ENCODE measurements at regions not wholly inside any gene's neighbourhood (a gene's known extent, or its start where the extent isn't known, plus 50 kb on each side); places are given as distances from the start of the nearest gene placed in this dataset.
A peak's percentile ranks its signal among the peaks of the same experiment; 100 is the strongest.

- Histone ChIP-seq H3K27ac (peak overlapping the region; percentile 52; the same call in 1 of the 2 replicates), H3K36me3 (ENCODE audit: insufficient read depth, low read length) (peaks cover 3% of the 10 kb centered on the region; the same call in 1 of the 2 replicates), H3K4me3 (no peak overlapping the region), H3K9ac (ENCODE audit: insufficient read length) (no peak overlapping the region), H3K9me3 (ENCODE audit: low read depth, low read length) (no peaks in the 10 kb centered on the region)
- TF ChIP-seq EZH2 (IDR thresholded peaks at IDR 0.05): no peak
- no peak for TF ChIP-seq POLR2AphosphoS5 (IDR thresholded peaks at IDR 0.05; ENCODE audit: borderline replicate concordance, low read depth, low read length)
- TF ChIP-seq FOXP2 (optimal IDR thresholded peaks at IDR 0.05; ENCODE audit: control extremely low read depth, extremely low read length, insufficient read depth): no peak
- DNase-seq (ENCODE audit: low read depth, low spot score): no peak
Observed at GRCh38 chr1:103191327-103191726, 83.0 kb upstream of the COL11A1 start.

GRCh38 chr1:103190766-103191165, 82.4 kb upstream of the COL11A1 start:
- H3K4me3 ChIP-seq: no peak overlapping the region
- H3K9me3 ChIP-seq (ENCODE audit: low read depth, low read length): no peaks in the 10 kb centered on the region
- TF ChIP-seq POLR2AphosphoS5 (IDR thresholded peaks at IDR 0.05; ENCODE audit: borderline replicate concordance, low read depth, low read length) (no peak), EZH2 (IDR thresholded peaks at IDR 0.05) (no peak)
- DNase-seq (ENCODE audit: low read depth, low spot score): no peak
- H3K9ac ChIP-seq (ENCODE audit: insufficient read length): no peak overlapping the region
- peaks cover 3% of the 10 kb centered on the region; the same call in 1 of the 2 replicates for H3K36me3 ChIP-seq (ENCODE audit: insufficient read depth, low read length)
- H3K27ac ChIP-seq: peak overlapping the region; percentile 52

GRCh38 chr1:103187673-103188072, 79.4 kb upstream of the COL11A1 start:
- no peak overlapping the region for H3K27ac ChIP-seq
- no peak for DNase-seq (ENCODE audit: low read depth, low spot score)

GRCh38 chr1:103180660-103181059, 72.3 kb upstream of the COL11A1 start:
- TF ChIP-seq EZH2 (IDR thresholded peaks at IDR 0.05): no peak
- no peak for TF ChIP-seq FOXP2 (optimal IDR thresholded peaks at IDR 0.05; ENCODE audit: control extremely low read depth, extremely low read length, insufficient read depth)
- no peak for TF ChIP-seq POLR2AphosphoS5 (IDR thresholded peaks at IDR 0.05; ENCODE audit: borderline replicate concordance, low read depth, low read length)
- Histone ChIP-seq H3K4me3 (peak overlapping the region; percentile 55), H3K9ac (ENCODE audit: insufficient read length) (no peak overlapping the region), H3K9me3 (ENCODE audit: low read depth, low read length) (no peaks in the 10 kb centered on the region), H3K27ac (peak overlapping the region; percentile 74), H3K36me3 (ENCODE audit: insufficient read depth, low read length) (no peaks in the 10 kb centered on the region)
- no peak for DNase-seq (ENCODE audit: low read depth, low spot score)

More at GRCh38 chr1:103187673-103188072, 79.4 kb upstream of the COL11A1 start:
- peaks cover 3% of the 10 kb centered on the region; the same call in 1 of the 2 replicates for H3K36me3 ChIP-seq (ENCODE audit: insufficient read depth, low read length)
- TF ChIP-seq EZH2 (IDR thresholded peaks at IDR 0.05) (no peak), POLR2AphosphoS5 (IDR thresholded peaks at IDR 0.05; ENCODE audit: borderline replicate concordance, low read depth, low read length) (no peak), FOXP2 (optimal IDR thresholded peaks at IDR 0.05; ENCODE audit: control extremely low read depth, extremely low read length, insufficient read depth) (no peak)
- H3K9ac ChIP-seq (ENCODE audit: insufficient read length): no peak overlapping the region
- no peaks in the 10 kb centered on the region for H3K9me3 ChIP-seq (ENCODE audit: low read depth, low read length)
- H3K4me3 ChIP-seq: no peak overlapping the region

GRCh38 chr1:103177108-103177775, 68.9 kb upstream of the COL11A1 start:
- Histone ChIP-seq H3K27ac (peak overlapping the region; percentile 82), H3K9me3 (ENCODE audit: low read depth, low read length) (no peaks in the 10 kb centered on the region), H3K4me3 (peak overlapping the region; percentile 50), H3K36me3 (ENCODE audit: insufficient read depth, low read length) (no peaks in the 10 kb centered on the region), H3K9ac (ENCODE audit: insufficient read length) (no peak overlapping the region)
- TF ChIP-seq POLR2AphosphoS5 (IDR thresholded peaks at IDR 0.05; ENCODE audit: borderline replicate concordance, low read depth, low read length) (no peak), EZH2 (IDR thresholded peaks at IDR 0.05) (no peak), FOXP2 (optimal IDR thresholded peaks at IDR 0.05; ENCODE audit: control extremely low read depth, extremely low read length, insufficient read depth) (no peak)
- no peak for DNase-seq (ENCODE audit: low read depth, low spot score)

GRCh38 chr1:103171041-103171590, 62.8 kb upstream of the COL11A1 start:
- no peak for DNase-seq (ENCODE audit: low read depth, low spot score)
- H3K27ac ChIP-seq: peak overlapping the region; percentile 44
- no peak overlapping the region for H3K9ac ChIP-seq (ENCODE audit: insufficient read length)
- TF ChIP-seq EZH2 (IDR thresholded peaks at IDR 0.05): no peak
- no peak for TF ChIP-seq POLR2AphosphoS5 (IDR thresholded peaks at IDR 0.05; ENCODE audit: borderline replicate concordance, low read depth, low read length)
- TF ChIP-seq FOXP2 (optimal IDR thresholded peaks at IDR 0.05; ENCODE audit: control extremely low read depth, extremely low read length, insufficient read depth): no peak
- H3K36me3 ChIP-seq (ENCODE audit: insufficient read depth, low read length): no peaks in the 10 kb centered on the region
- H3K4me3 ChIP-seq: no peak overlapping the region
- no peaks in the 10 kb centered on the region for H3K9me3 ChIP-seq (ENCODE audit: low read depth, low read length)

GRCh38 chr1:103170609-103171008, 62.3 kb upstream of the COL11A1 start:
- Histone ChIP-seq H3K36me3 (ENCODE audit: insufficient read depth, low read length) (no peaks in the 10 kb centered on the region), H3K27ac (peak overlapping the region; percentile 44), H3K9me3 (ENCODE audit: low read depth, low read length) (no peaks in the 10 kb centered on the region), H3K4me3 (no peak overlapping the region), H3K9ac (ENCODE audit: insufficient read length) (no peak overlapping the region)
- peak; percentile 50 for DNase-seq (ENCODE audit: low read depth, low spot score)
- TF ChIP-seq FOXP2 (optimal IDR thresholded peaks at IDR 0.05; ENCODE audit: control extremely low read depth, extremely low read length, insufficient read depth): no peak
- TF ChIP-seq EZH2 (IDR thresholded peaks at IDR 0.05): no peak
- no peak; the same call in 1 of the 2 replicates for TF ChIP-seq POLR2AphosphoS5 (IDR thresholded peaks at IDR 0.05; ENCODE audit: borderline replicate concordance, low read depth, low read length)

- Histone ChIP-seq H3K9me3 (ENCODE audit: low read depth, low read length) (no peaks in the 10 kb centered on the region), H3K36me3 (ENCODE audit: insufficient read depth, low read length) (no peaks in the 10 kb centered on the region), H3K4me3 (no peak overlapping the region), H3K27ac (no peak overlapping the region), H3K9ac (ENCODE audit: insufficient read length) (no peak overlapping the region)
- TF ChIP-seq EZH2 (IDR thresholded peaks at IDR 0.05) (no peak), POLR2AphosphoS5 (IDR thresholded peaks at IDR 0.05; ENCODE audit: borderline replicate concordance, low read depth, low read length) (no peak), FOXP2 (optimal IDR thresholded peaks at IDR 0.05; ENCODE audit: control extremely low read depth, extremely low read length, insufficient read depth) (no peak)
- no peak for DNase-seq (ENCODE audit: low read depth, low spot score)
Observed at GRCh38 chr1:103162360-103162759, 54.0 kb upstream of the COL11A1 start.
